GM19240 (cell line): ENCODE measurements at regions not wholly inside any gene's neighbourhood (a gene's known extent, or its start where the extent isn't known, plus 50 kb on each side); places are given as distances from the start of the nearest gene placed in this dataset.
"Not testable (repeated sequence)": the region's sequence is repeated elsewhere in the genome, so short reads cannot be mapped to it uniquely, and the experiment has no call there.

Experiments
- DNase-seq: peaks from one replicate; pipeline ENCODE4 v3.0.0; 2011; ENCODE audit warnings: low spot score; ENCODE audit not compliant: insufficient read length

DNA sequence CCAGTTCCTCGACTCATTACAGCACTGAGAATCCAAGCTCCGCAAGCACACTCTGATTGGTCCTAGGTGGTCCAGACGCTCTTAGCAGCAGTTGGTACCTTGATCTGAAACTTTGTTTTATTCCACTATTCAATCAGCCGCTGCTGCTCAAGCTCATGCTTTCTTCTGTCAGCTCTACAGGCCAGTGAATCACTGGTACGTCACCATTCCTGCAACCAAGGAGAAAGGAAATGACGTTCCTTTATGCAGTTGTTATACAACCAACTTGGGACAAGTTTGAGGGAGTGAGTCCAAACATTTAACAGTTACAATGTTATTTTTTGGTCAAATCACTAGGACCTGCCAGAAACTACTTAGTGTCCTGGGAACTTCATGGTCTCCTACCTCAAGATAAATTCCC is 398.8 kb upstream of the TMEFF2 start:
- DNase-seq = no peak

DNA sequence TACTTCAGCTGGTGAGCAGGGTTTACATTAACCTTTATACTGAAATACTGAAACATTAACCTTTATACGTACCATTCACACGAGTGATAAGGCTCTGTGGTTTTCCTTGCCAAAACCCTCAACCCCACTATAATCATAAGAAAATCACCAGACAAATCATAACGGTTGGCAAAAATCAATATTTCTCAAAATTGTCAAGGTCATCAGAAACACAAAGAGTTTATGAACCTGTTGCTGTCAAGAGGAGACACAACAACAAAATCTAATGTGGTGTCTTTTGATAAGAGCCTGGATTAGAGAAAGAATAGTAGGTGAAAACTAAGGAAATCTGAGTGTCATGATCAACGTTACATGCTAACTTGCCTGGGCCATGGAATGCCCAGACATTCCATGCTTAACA is 396.9 kb upstream of the TMEFF2 start:
- DNase-seq = no peak

DNA sequence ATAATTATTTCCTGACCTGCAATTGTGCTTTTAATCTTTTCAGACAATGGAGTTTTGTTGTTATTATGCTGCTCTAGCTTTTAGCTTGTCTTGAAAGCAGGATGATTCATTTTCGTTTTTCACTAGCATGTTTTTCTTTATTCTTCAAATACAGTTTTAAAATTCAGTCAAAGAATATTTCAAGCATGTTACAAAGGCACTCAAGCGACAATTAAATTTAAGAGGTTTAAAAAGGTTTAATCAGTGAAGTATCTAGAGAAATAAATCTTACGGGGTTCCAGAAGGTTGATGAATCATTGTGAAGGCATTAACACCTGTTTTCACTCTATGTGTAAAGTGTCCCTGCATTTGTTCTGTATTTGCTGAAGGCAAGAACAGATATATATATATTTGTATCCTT is 390.7 kb upstream of the TMEFF2 start:
- DNase-seq = no peak

DNA sequence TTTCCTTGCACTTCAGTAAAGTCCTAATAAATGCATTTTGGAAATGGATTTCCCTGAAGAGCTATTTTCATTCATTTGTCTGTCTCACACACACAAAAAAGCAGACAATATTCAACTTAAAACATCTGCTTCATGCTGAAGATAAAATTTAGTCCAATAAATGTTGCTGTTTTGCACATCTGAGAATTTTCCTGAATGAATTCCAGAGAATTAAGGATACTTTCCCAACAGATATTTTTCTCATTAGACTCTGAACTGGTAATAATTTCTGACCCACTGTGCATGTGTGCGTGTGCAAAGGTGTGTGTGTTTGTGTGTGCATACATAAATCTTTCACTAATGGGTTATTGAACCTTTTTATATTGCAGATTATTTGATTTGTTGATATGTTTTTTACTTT is 390.2 kb upstream of the TMEFF2 start:
- DNase-seq = no peak

DNA sequence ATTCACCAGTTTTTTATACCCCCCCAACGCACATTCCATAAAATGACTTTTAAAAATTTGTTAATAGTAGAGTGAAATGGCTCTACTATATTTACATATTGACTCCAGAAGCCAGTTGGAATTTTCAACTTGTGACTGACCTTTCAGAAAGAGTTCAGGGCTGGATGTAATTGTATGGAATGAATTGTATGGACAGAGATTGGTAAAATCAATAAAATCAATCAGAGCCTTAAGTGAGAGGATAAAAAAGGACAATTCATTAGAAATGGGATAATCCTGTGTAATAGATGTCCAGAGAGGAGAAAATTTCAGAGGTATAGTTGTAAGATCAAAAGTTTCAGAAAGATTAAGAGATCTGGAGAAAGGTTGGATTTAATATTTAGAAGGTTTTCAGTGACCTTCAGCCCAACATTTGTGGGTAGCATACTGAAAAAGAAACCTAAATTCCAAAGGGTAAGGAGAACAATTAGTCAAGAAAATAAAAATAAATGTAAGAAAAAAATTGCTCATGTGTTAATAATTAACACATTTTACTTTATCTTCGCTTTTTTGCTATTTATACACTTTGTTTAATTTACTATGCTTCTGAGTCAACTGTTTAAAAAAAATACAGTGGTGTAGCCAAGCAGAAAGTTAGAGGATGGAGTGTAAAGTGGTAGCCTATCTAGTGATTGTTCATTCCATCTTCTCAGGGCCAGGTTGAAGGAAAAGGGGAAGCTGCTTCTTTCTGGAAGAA is 385.4 kb upstream of the TMEFF2 start:
- DNase-seq = no peak

DNA sequence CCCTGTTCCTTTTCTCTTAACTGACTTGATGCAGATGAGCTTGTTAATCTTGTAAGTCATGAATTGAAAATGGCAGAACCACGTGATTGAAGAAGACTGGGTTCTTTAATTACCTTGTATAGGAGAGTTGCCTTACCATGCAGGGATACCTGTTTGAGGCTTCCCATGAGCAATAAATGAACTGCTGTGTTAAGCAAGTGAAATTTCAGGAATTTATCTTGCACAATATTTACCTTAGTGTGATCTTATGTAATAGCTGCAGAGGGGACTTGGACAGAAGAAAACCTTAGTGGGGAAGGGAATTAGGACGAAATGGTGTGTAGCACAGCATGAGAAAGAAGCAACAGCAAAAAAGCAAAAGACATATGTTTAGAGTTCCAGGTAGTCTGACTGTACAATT is 384.0 kb upstream of the TMEFF2 start:
- DNase-seq = no peak

DNA sequence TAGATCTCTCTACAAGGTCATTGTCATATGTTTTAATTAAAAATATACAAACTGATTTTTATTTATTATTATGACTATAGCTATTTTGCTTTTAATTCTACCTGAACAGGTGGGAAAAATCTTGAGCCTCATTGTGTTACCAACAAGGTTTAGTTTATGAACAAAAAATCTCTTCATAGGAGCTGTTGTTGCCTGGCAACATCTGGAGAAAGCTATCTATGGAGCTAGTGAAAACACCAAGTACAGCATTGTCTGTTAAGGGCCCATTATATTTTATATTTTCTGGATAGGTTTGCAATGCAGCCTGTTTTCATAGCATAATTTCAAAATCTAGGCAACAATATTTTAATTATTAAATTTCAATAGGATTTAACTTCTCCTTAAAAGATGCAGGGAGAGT is 383.0 kb upstream of the TMEFF2 start:
- no peak for DNase-seq

DNA sequence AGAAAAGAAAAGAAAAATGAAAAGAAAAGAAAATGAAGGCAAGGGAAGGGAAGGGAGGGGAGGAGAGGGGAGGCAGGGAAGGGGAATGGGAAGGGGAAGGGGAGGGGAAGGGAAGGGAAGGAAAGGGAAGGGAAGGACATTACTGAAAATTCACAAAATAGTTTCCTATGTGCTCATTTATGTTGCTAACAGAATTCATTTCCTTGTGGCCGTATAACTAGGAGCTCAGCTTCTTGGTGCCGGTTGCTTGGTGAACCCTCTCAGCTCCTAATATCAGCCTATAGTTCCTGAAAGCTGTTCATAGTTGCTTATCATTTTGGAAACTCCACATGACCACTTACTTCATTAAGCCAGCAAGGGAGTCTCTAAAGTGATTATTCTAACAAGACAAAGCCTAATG is 379.8 kb upstream of the TMEFF2 start:
- DNase-seq = no peak

DNA sequence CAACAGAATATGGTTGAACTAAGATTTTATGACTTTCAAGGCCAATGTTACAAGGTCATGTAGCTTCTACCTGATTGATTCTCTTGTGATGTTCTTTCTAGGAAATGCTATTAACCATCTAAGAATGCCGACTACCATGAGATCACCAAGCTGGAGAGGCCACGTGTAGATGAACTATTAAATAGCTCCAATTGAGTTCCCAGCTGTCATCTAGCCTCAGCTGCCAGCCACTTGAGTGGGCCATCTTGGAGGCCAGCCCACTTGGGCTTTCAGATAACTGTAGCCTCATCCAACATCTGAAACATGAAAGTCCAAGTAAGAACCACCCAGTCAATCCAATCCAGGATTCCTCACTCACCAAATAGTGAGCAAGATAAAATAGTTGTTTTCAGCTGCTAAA is 376.9 kb upstream of the TMEFF2 start:
- no peak for DNase-seq

DNA sequence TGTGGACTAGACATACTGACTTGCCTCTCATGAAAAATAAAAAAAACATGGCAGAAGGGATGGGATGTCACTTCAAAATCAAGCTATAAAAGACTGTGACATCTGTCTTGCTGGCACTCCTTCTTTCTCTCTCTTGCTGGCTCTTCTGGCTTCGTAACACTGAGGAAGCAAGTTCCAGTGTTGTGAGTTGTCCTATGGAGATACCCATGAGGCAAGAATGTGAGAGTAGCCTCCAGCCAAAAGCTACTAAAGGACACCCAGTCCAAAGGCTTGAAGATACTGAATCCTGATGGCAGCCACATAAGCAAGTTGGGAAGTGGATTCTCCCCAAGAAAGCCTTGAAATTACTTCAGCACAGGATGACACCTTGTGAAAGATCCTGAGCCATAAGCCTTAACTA is 376.1 kb upstream of the TMEFF2 start:
- no peak for DNase-seq

DNA sequence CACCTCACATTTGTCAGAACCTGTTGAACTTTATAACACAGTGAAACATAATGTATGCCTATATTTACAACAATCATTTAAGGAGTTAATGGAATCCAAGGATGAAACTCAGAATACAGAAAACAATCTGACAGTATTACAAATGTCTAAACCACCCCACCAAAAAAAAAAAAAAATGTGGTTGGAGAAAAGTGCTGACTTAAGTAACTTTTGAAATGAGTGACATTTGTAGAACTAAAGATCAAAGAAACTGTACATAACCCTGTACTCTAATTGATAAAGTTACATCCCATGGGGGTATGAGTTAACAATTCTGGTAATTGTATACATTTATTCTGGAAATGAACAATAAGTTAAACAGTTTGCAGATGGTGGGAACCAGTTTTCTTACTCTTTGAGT is 372.1 kb upstream of the TMEFF2 start:
- no peak for DNase-seq

DNA sequence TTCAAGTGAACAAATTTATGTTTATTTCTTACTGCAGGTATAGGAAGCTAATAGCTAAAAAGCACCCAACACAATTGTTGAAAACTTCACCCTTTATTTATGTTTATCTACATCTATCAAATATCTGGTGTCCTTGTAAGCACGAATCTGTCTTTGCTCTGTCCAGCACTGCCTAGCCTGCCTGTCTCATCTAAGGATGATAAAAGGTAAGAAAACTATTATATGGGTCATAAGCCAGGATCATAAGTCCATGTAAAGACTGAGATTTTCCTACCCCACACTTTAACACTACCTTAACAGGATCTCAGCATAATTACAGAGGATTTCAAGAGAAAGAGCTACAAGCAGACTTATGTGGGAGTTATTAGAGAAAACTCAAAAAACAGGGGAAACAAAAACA is 365.6 kb upstream of the TMEFF2 start:
- no peak for DNase-seq

DNA sequence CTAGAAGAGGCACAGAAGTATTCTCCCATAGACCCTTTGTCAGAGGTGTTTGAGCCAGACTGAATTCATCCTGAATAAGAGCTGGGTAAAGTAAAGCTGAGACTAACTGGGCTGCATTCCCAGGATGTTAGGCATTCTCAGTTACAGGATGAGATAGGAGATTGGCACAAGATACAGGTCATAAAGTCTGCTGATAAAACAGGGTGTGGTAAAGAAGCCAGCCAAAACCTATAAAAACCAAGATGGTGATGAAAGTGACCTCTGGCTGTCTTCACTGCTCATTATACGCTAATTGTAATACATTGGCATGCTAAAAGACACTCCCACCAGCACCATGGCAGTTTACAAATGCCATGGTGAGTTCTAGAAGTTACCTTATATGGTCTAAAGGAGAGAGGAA is 364.9 kb upstream of the TMEFF2 start:
- DNase-seq = no peak

DNA sequence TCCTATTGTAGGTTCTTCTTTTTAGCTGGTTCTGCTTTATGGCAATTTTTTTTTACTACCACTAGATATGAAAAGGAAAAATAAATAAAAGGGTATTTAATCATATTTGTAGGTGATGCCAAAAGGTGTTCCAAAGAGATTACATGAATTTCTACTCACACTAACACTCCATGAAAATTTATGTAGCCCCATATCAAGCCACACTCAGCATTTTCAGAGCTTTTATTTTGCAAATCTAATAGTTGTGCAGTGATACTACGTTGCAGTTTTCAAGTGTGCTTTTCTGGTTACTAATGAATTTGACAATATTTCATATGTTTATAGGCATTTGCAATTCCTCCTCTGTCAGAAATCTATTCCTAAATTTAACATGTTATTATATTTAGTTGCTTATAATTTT is 363.9 kb upstream of the TMEFF2 start:
- no peak for DNase-seq

DNA sequence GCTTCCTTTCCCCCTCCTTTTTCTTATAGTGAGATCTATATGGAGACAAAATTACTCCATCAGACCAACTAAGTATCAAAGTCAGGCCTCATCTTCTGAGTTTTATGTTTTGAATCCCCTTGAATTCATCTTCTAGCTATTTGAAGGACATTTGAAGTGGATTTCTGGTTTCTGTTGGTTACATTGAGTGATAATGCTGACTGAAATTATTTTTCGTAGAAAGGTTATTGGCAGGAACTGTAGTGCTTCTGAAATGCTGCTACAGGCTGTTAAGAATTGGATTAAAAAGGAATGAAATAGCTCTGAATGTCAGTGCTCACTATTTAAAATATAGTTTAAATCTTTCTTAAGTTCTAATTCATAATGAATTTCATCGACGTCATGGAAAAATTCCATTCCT is 361.0 kb upstream of the TMEFF2 start:
- no peak for DNase-seq

DNA sequence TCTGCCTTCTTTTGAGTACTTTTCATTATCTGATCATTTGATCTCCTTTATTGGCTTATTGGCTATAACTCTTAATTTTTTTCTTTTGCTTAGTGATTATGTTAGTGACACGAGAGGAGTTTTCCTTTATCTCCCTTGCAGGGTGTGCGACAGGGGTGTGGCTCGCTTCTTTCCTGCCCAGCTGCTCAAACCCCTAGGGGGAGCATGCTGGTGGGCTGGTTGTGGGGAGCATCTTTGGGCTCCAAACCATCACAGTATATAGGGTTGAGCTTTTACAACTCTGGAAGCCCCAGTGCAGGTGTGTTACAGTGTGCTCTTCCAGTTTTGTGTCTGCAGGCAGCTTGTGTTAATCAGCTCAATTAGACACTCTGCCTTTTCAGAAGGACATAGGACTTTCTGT is 357.0 kb upstream of the TMEFF2 start:
- no peak for DNase-seq

DNA sequence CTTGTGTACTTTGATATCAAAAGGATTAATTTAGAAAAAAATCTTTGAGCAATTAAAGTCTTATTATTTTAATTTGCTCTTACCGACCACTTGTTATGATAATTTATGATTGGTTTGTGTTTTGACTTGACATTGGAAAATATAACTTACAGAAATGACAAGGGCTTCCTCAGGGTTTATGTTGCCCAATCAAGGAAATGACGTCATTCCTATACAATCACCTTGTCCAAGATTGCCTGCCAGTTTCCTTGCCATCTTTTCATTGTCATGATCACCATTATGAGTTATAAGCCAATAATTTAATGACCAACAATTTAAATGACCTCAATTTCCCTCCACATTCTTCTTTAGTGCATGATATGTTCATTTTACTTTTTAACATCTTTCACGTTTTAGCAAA is 351.8 kb upstream of the TMEFF2 start:
- no peak for DNase-seq

DNA sequence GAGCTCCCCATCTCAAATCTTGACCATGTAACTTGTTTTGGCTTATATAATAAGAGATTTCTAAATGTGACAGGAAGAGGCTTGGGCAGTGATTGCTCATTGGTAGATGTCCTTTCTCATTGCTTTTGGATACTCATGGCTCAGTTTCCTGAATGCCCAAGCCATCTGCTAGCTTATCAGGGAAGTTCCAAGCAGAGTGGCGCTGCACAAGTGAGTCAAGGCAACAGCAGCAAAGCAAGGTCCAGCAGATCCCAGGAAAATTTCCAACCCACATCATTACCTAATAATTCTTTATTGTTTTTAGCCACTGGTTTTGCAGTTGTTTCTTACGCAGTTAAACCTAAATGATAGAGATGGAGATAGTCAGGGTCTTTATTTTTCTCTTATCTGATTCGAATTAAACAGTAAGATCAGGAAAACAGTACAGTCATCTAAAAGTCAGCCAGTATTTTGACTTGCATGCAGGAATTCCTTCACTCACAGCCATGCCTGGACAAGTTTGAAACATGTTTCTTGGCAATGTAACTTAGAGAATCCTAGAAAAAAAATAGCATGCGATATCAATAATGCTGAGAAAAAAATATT is 349.7 kb upstream of the TMEFF2 start:
- no peak for DNase-seq

DNA sequence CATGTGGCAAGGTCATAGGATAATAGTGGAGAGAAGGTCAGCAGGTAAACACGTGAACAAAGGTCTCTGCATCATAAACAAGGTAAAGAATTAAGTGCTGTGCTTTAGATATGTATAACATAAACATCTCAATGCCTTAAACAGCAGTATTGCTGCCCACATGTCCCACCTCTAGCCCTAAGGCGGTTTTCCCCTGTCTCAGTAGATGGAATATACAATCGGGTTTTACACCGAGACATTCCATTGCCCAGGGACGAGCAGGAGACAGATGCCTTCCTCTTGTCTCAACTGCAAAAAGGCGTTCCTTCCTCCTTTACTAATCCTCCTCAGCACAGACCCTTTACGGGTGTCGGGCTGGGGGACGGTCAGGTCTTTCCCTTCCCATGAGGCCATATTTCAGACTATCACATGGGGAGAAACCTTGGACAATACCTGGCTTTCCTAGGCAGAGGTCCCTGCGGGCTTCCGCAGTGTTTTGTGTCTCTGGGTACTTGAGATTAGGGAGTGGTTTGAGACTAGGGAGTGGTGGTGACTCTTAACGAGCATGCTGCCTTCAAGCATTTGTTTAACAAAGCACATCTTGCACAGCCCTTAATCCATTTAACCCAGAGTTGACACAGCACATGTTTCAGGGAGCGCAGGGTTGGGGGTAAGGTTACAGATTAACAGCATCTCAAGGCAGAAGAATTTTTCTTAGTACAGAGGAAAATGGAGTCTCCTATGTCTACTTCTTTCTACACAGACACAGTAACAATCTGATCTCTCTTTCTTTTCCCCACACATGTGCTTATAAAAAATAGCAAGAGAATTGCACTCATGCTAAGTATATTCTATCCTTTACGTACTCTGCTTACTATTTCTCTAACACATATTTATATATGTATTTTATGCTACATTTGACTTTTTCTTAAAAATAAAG is 347.7 kb upstream of the TMEFF2 start:
- DNase-seq = not testable (repeated sequence)

DNA sequence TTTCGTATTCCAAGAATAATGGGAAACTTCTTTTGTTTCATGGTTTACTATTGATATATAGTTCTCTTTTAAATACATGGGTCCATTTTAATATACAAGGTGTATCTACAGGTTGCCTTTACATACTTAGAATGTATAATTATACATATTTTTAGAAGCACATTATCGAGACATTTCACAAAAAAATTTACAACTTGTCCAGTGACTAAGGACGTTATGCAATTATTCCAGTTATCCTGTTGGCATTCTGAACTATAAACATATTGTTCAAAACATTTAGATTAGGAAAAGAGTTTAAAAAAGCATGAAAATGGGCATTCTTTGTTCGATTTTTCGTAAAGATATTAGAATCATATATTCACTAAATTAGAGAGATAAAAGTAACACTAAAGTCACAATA is 344.6 kb upstream of the TMEFF2 start:
- no peak for DNase-seq

DNA sequence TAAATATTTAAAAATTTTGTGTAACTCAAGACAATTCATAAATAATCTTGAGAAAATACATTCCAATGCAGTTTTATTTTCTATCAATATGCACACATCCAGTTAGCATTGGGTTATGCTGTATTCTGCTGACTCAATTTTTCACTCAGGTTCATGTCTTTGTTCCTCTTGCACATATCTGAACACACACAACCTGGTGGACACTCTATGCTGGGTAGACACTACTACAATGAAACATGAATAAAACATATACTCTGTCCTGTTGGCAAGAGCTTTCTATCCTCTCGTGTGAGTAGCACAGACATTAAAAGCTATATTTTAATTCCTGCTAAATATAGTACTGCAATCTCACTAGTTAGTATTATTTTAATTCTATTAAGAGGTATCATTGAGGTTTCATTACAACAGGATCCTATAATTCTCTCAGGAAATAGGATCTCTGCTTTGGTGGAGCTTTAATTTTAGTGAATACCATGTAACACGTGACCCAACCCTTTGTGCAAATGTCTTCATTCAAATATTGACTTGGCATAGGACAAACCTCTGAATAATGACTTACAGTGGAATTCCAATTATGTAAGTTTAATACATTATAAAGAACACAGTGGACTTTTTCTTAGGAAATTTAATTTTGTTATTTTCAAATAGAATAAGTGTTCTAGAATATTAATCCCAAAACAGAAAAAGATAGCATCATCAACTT is 342.3 kb upstream of the TMEFF2 start:
- DNase-seq = no peak
